ENCODE measurements at regions not wholly inside any gene's neighbourhood (a gene's known extent, or its start where the extent isn't known, plus 50 kb on each side); places are given as distances from the start of the nearest gene placed in this dataset.

GRCh38 chr6:19415605-19416326, 421.4 kb upstream of the ID4 start:
- no peak overlapping the region for H3K4me3 Mint-ChIP-seq (ENCODE audit: unreplicated experiment)
- H3K36me3 Mint-ChIP-seq (ENCODE audit: low read depth): no peaks in the 10 kb centered on the region
- peaks cover 3% of the 10 kb centered on the region for H3K4me1 Mint-ChIP-seq (ENCODE audit: low read depth)
- no peak overlapping the region for H3K27ac Mint-ChIP-seq (ENCODE audit: unreplicated experiment)
- TF ChIP-seq CTCF (IDR thresholded peaks at IDR 0.05): no peak
- H3K27me3 Mint-ChIP-seq (ENCODE audit: low read depth): no peaks in the 10 kb centered on the region
- H3K9me3 Mint-ChIP-seq (ENCODE audit: low read depth): peaks cover 13% of the 10 kb centered on the region
- DNase-seq (ENCODE audit: low spot score): no peak

GRCh38 chr6:19416811-19417210, 420.4 kb upstream of the ID4 start:
- H3K4me1 Mint-ChIP-seq (ENCODE audit: low read depth): peaks cover 3% of the 10 kb centered on the region
- no peaks in the 10 kb centered on the region for H3K27me3 Mint-ChIP-seq (ENCODE audit: low read depth)
- H3K27ac Mint-ChIP-seq (ENCODE audit: unreplicated experiment): no peak overlapping the region
- peaks cover 13% of the 10 kb centered on the region for H3K9me3 Mint-ChIP-seq (ENCODE audit: low read depth)
- no peaks in the 10 kb centered on the region for H3K36me3 Mint-ChIP-seq (ENCODE audit: low read depth)
- no peak for DNase-seq (ENCODE audit: low spot score)
- no peak for TF ChIP-seq CTCF (IDR thresholded peaks at IDR 0.05)
- no peak overlapping the region for H3K4me3 Mint-ChIP-seq (ENCODE audit: unreplicated experiment)

- no peaks in the 10 kb centered on the region for H3K36me3 Mint-ChIP-seq (ENCODE audit: low read depth)
- TF ChIP-seq CTCF (IDR thresholded peaks at IDR 0.05): no peak
- H3K4me3 Mint-ChIP-seq (ENCODE audit: unreplicated experiment): no peak overlapping the region
- no peak for DNase-seq (ENCODE audit: low spot score)
- H3K27ac Mint-ChIP-seq (ENCODE audit: unreplicated experiment): no peak overlapping the region
- no peaks in the 10 kb centered on the region for H3K27me3 Mint-ChIP-seq (ENCODE audit: low read depth)
- peaks cover 3% of the 10 kb centered on the region for H3K4me1 Mint-ChIP-seq (ENCODE audit: low read depth)
- H3K9me3 Mint-ChIP-seq (ENCODE audit: low read depth): peaks cover 9% of the 10 kb centered on the region
Measured at GRCh38 chr6:19417713-19418112, 419.5 kb upstream of the ID4 start.

GRCh38 chr6:19424853-19425252, 412.3 kb upstream of the ID4 start:
- no peak for DNase-seq (ENCODE audit: low spot score)
- H3K27ac Mint-ChIP-seq (ENCODE audit: unreplicated experiment): no peak overlapping the region
- H3K36me3 Mint-ChIP-seq (ENCODE audit: low read depth): no peaks in the 10 kb centered on the region
- TF ChIP-seq CTCF (IDR thresholded peaks at IDR 0.05): no peak
- H3K4me3 Mint-ChIP-seq (ENCODE audit: unreplicated experiment): no peak overlapping the region
- H3K4me1 Mint-ChIP-seq (ENCODE audit: low read depth): no peaks in the 10 kb centered on the region
- peaks cover 8% of the 10 kb centered on the region for H3K9me3 Mint-ChIP-seq (ENCODE audit: low read depth)
- H3K27me3 Mint-ChIP-seq (ENCODE audit: low read depth): no peaks in the 10 kb centered on the region

- Mint-ChIP-seq H3K27ac (ENCODE audit: unreplicated experiment) (no peak overlapping the region), H3K36me3 (ENCODE audit: low read depth) (no peaks in the 10 kb centered on the region), H3K4me3 (ENCODE audit: unreplicated experiment) (no peak overlapping the region), H3K9me3 (ENCODE audit: low read depth) (peaks cover 9% of the 10 kb centered on the region), H3K27me3 (ENCODE audit: low read depth) (no peaks in the 10 kb centered on the region), H3K4me1 (ENCODE audit: low read depth) (no peaks in the 10 kb centered on the region)
- no peak for DNase-seq (ENCODE audit: low spot score)
- TF ChIP-seq CTCF (IDR thresholded peaks at IDR 0.05): no peak
Measured at GRCh38 chr6:19427548-19427947, 409.6 kb upstream of the ID4 start.
